ENCODE measurements at regions not wholly inside any gene's neighbourhood (a gene's known extent, or its start where the extent isn't known, plus 50 kb on each side); places are given as distances from the start of the nearest gene placed in this dataset.

GRCh38 chr5:104661256-104661655 is 1098.7 kb upstream of the NUDT12 start:
- POLR2A ChIA-PET, result no interaction called here

More at GRCh38 chr5:104661256-104661655, 1098.7 kb upstream of the NUDT12 start:
- Histone ChIP-seq H4K20me1 (ENCODE audit: insufficient read depth) (no peaks in the 10 kb centered on the region), H3K4me2 (no peak overlapping the region), H3K4me3 (ENCODE audit: low read depth in 2 of 2, low read length in 1 of 2) (no peak overlapping the region), H3K9me2 (no peaks in the 10 kb centered on the region; the same call in 1 of the 2 replicates), H3K27ac (ENCODE audit: low read depth in 2 of 2, low read length in 1 of 2) (no peak overlapping the region), H3K79me2 (ENCODE audit: insufficient read depth) (no peaks in the 10 kb centered on the region), H3K36me3 (replicated peaks in 1 of 2; ENCODE audit: control insufficient read depth in 1 of 2, insufficient read depth in 2 of 2, low read length in 1 of 2) (no peaks in the 10 kb centered on the region), H2AFZ (ENCODE audit: low read depth) (no peak overlapping the region), H3K9ac (no peak overlapping the region), H3K27me3 (ENCODE audit: insufficient read depth) (no peaks in the 10 kb centered on the region), H3K4me1 (ENCODE audit: control insufficient read depth in 1 of 2, insufficient read depth in 2 of 2, low read depth in 1 of 2, low read length in 1 of 2) (no peaks in the 10 kb centered on the region; a peak in 1 of 4 replicates), H3K9me3 (peaks cover 3% of the 10 kb centered on the region; the same call in 1 of the 2 replicates), H3F3A (replicated peaks; ENCODE audit: insufficient read depth) (no peaks in the 10 kb centered on the region)
- DNase-seq, result no peak
- no peak for TF ChIP-seq IRF3 (IDR thresholded peaks at IDR 0.05; ENCODE audit: low read depth, low read length)
- TF ChIP-seq GATA2 (CRISPR knock-in tag; IDR thresholded peaks at IDR 0.05), result no peak
- no peak for TF ChIP-seq TAF1 (IDR thresholded peaks at IDR 0.05; ENCODE audit: borderline replicate concordance, low read depth, low read length)
- TF ChIP-seq USF2 (IDR thresholded peaks at IDR 0.05; ENCODE audit: borderline replicate concordance, low read depth, low read length), result no peak
- no peak for TF ChIP-seq SIN3A (IDR thresholded peaks at IDR 0.05; ENCODE audit: borderline replicate concordance, low read depth, low read length)
- TF ChIP-seq GABPA (IDR thresholded peaks at IDR 0.05; ENCODE audit: low read depth), result no peak
- no peak for TF ChIP-seq YY1 (IDR thresholded peaks at IDR 0.05; ENCODE audit: low read depth)
- no peak for TF ChIP-seq RXRA (IDR thresholded peaks at IDR 0.05; ENCODE audit: borderline replicate concordance, low read depth)
- TF ChIP-seq FOSL2 (IDR thresholded peaks at IDR 0.05; ENCODE audit: borderline replicate concordance, low read depth), result no peak
- TF ChIP-seq REST (IDR thresholded peaks at IDR 0.05; ENCODE audit: low read depth, low read length), result no peak
- TF ChIP-seq ELF1 (IDR thresholded peaks at IDR 0.05), result no peak
- TF ChIP-seq CHD2 (IDR thresholded peaks at IDR 0.05; ENCODE audit: low read length, partially characterized antibody), result no peak
- TF ChIP-seq MXI1 (IDR thresholded peaks at IDR 0.05; ENCODE audit: low read depth, low read length), result no peak
- no peak for TF ChIP-seq NFIC (IDR thresholded peaks at IDR 0.05; ENCODE audit: borderline replicate concordance)
- no peak for TF ChIP-seq SMC3 (IDR thresholded peaks at IDR 0.05; ENCODE audit: low read depth, low read length)
- no peak for TF ChIP-seq USF1 (IDR thresholded peaks at IDR 0.05; ENCODE audit: borderline replicate concordance, low read depth)
- CTCF ChIA-PET, result no interaction called here
- 47% methylated on average over 1 of the region's 1 CpG for WGBS (ENCODE audit: low lambda C conversion rate)
